Activated CD4-positive, CD25-positive, alpha-beta regulatory T cell treated with anti-CD3 and anti-CD28 coated beads, Interleukin-2, amount 50 U/mL, for 16 hours (primary cell): ENCODE measurements at regions not wholly inside any gene's neighbourhood (a gene's known extent, or its start where the extent isn't known, plus 50 kb on each side); places are given as distances from the start of the nearest gene placed in this dataset.
"Not testable (repeated sequence)": the region's sequence is repeated elsewhere in the genome, so short reads cannot be mapped to it uniquely, and the experiment has no call there.

ENCODE experiments used
- DNase-seq: peaks from one replicate; pipeline ENCODE4 v3.0.0-alpha.2; 2020; ENCODE audit warnings: low read depth, low spot score

GRCh38 chr2:120625865-120626560 lies 109.7 kb upstream of the GLI2 start:
- no peak for DNase-seq

GRCh38 chr2:120626566-120626965 lies 109.1 kb upstream of the GLI2 start:
- no peak for DNase-seq

DNA sequence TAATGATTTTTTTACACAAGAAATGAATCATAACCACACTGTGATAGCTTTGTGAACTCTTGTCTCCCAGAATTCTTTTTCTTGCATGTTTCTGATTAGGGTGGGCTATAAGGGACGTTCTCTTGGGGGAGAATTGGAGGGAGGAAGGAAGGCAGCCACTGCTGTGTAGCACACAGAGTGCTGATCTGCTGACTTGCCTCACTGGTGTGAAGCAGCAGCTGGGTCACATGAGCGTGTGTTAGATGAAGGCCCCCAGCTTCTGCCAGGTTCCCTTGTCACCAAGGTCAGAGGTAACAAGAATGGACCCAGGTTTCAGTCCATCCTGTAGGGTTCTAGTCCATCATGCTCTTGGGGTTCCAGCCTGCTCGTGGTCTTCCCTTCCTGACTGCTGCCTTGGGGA lies 107.4 kb upstream of the GLI2 start:
- DNase-seq = no peak

- no peak for DNase-seq
Observed at GRCh38 chr2:120629241-120629895, 106.3 kb upstream of the GLI2 start.

DNA sequence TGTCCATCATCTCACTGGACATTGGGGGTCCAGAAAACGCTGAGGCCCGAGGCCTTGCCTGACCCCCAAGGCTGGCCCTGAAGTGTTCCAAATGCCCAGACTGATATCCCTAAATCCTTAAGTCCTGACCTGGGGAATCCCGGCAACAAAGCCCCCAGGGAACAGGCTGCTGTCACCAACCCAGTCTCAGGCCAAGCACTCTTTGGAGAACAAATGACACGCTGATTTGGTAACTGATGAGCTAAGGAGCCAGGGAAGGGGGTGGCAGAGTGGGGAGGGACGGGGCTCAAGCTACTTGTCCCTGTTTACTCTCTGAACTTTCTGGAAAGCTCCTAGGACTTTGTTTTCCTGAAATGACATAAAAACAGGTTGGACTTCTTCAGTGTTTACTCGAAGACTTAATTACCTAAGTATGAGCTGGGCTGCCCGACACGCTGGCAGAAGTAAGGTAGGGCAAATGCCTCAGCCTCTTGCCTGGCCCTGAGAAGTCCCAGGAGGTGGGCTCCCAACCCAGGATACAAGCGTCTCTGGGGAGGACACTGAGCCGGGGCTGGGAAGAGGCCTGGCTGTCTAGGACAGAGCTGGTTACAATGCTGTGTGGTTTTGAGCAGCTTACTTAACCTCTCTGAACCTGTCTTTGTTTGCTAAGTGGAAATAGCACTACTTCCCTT lies 105.5 kb upstream of the GLI2 start:
- no peak for DNase-seq

DNA sequence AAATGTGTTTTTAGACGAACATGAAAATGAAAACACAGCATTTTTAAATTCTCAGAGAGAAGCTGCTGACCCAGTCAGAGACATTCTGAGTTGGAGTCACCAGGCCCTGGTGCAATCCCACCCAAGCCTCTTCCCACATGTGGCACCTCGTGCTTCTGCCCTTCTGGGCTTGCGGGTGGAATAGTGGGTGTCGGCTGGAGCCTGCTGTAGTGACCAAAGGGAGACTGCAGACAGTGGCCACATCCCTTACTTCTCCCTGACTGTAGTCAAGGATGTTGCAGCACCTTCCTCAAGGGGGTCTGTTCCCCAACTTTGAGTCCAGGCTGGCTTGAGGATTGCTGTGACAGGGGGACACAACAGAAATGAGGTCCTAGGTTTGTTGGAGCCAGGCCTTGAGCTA lies 104.4 kb upstream of the GLI2 start:
- no peak for DNase-seq

- DNase-seq = no peak
Observed at GRCh38 chr2:120631724-120632123, 103.9 kb upstream of the GLI2 start.

DNA sequence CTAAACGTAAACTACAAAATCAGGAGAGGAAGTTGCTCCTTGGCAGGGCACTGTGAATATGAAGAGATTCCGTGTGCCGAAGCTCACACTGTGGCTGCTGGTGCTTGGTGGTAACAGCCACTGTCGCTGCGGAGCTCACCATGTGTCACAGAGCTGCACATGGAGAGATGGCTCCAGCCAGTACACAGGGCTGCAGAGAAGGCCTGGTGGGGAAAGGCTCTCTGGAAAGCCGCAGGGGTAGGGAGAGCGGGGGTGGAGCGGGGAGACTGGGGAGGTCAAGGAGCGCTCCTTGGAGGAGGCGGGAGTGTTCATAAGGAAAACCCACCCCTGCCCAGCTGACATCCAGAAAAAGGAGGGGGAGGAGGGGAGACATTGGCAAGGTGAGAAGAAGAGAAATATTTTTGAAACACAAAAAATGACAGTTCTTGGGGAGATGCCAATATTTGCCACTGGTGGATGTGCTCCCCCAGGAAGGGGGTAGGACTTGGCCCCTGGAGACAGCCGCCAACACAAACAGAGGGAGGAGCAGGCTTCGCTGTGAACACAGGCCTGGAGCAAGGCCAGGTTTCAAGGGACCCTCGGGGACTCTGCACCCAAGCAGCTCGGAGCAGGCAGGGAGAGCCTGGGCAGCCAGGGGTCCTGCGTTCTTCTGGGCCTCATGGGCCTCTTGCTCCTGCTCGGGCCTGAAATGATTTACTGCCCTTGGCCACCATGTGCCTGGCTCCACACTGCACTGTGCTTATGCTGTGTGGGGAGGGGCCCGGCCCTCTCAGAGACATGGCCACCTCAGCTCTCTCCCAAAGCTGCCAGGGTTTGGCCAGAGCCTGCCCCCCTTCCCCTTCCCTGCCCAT lies 102.6 kb upstream of the GLI2 start:
- no peak for DNase-seq

GRCh38 chr2:120634533-120634932 lies 101.1 kb upstream of the GLI2 start:
- no peak for DNase-seq

GRCh38 chr2:120635146-120635545 lies 100.5 kb upstream of the GLI2 start:
- no peak for DNase-seq

GRCh38 chr2:120637847-120638246 lies 97.8 kb upstream of the GLI2 start:
- DNase-seq = no peak

DNA sequence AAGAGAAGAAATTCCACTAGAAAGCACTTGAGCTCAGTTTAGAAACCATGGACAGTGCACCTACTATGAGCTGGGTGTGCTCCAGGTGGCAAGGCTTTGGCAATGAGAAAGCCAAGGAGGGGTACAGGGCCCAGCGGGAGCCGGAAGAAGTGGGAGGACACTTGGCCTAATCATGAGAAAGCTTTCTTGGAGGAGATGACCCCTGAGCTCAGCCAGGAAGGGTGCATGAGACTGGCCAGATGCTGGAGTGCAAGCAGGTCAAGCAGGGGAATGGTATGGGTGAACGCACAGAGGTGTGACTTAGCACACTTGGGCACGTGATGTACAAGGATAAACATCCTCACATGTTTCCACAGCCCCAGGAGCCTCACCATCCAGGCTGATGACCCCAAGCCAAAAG lies 97.2 kb upstream of the GLI2 start:
- no peak for DNase-seq

DNA sequence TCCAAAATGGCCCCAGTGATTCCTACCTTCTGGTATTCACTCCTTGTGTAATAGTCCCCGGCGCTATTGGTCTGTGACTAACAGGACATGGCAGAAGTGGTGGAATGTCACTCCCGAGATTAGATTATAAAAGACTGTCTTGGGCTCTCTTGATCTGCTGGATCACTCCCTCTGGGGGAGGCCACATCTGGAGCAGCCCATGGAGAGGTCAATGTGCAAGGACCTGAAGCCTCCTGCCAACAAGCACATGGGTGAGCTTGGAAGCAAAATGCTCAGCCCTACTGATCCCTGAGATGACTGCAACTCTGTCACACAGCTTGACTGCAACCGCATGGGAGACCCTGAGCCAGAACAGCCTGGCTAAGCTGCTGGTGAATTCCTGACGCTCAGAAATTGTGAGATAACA lies 94.3 kb upstream of the GLI2 start:
- no peak for DNase-seq

DNA sequence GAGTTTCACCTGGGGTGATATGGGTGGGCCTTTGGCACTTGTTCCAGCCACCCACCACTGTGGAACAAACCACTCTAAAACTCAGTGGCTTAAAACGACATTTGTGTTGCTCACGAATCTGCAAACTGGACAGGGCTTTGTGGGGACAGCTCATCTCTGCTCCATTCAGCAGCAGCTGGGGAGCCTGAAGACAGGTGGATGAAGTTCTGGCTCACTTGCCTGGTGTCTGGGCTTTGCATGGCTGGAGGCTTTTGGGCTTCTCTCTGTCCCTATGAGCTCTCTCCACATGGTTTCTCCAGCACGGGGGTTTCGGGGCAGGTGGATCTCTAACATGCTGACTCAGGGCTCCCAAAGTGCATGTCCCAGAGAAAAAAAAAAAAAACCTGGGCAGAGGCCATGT lies 93.0 kb upstream of the GLI2 start:
- DNase-seq = no peak

DNA sequence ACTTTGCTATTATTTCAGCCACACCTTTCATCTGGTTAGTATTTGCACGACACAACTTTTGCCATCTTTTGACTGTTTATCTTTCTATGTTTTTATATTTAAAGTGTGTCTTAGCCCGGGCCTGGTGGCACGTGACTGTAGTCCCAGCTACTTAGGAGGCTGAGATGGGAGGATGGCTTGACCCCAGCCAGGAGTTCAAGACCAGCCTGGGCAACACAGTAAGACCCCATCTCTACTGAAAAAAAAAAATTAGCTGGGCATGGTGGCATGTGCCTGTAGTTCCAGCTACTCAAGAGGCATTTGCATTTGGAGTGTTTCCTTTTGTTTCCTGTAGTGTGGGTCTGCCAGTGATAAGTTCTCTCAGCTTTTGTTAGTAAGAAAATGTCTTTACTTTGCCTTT lies 88.7 kb upstream of the GLI2 start:
- DNase-seq = no peak

DNA sequence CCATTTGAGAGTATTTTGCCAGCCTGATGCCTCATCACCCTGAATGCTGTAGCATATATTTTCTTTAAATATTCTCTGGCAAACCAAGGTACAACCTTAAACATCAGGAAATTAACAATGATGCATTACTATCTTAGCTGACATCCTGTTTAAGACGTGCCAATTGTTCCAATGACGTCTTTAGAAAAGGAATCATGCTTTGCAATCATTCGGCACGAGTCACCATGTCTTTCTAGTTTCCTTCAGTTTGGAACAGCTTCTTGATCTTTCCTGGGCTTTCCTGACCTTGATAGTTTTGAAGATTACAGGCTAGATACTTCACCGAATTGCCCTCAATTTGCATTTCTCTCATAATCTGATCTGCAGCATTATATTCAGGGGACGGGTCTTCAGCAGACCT lies 88.2 kb upstream of the GLI2 start:
- no peak for DNase-seq

GRCh38 chr2:120649381-120649780 lies 86.3 kb upstream of the GLI2 start:
- not testable (repeated sequence) for DNase-seq

- DNase-seq = no peak
Observed at GRCh38 chr2:120650022-120650644, 85.5 kb upstream of the GLI2 start.

GRCh38 chr2:120651818-120652217 lies 83.8 kb upstream of the GLI2 start:
- no peak for DNase-seq

GRCh38 chr2:120653046-120653445 lies 82.6 kb upstream of the GLI2 start:
- no peak for DNase-seq

- DNase-seq = no peak
Observed at GRCh38 chr2:120653871-120654270, 81.8 kb upstream of the GLI2 start.
